NCI-H345 treated with DMSO at 0.1 percent for 48 hours (cell line): ENCODE measurements at regions not wholly inside any gene's neighbourhood (a gene's known extent, or its start where the extent isn't known, plus 50 kb on each side); places are given as distances from the start of the nearest gene placed in this dataset.

Experiments
- DNase-seq: peaks from one replicate; lab custom pipeline; 2025; ENCODE audit not compliant: unreplicated experiment; lab: John Stamatoyannopoulos, UW

GRCh38 chr3:164604687-164605086, 473.6 kb downstream of the SI start:
- no peak for DNase-seq

GRCh38 chr3:164577667-164578210, 500.6 kb downstream of the SI start:
- no peak for DNase-seq

- no peak for DNase-seq
Measured at GRCh38 chr3:164572436-164572835, 505.9 kb downstream of the SI start.

GRCh38 chr3:164550857-164551256, 527.4 kb downstream of the SI start:
- no peak for DNase-seq

GRCh38 chr3:164539215-164539614, 539.1 kb downstream of the SI start:
- no peak for DNase-seq

GRCh38 chr3:164537485-164537884, 540.8 kb downstream of the SI start:
- DNase-seq = no peak

- DNase-seq = no peak
Measured at GRCh38 chr3:164533275-164533674, 545.0 kb downstream of the SI start.

- no peak for DNase-seq
Measured at GRCh38 chr3:164526250-164526649, 552.0 kb downstream of the SI start.

GRCh38 chr3:164524201-164524600, 554.1 kb downstream of the SI start:
- DNase-seq = no peak

GRCh38 chr3:164522073-164522763, 556.1 kb downstream of the SI start:
- DNase-seq = no peak

GRCh38 chr3:164521644-164522043, 556.7 kb downstream of the SI start:
- DNase-seq = no peak

- DNase-seq = no peak
Measured at GRCh38 chr3:164521139-164521538, 557.2 kb downstream of the SI start.

- DNase-seq = no peak
Measured at GRCh38 chr3:164515256-164515655, 563.0 kb downstream of the SI start.

GRCh38 chr3:164514576-164514975, 563.7 kb downstream of the SI start:
- no peak for DNase-seq

GRCh38 chr3:164507886-164508285, 570.4 kb downstream of the SI start:
- no peak for DNase-seq

- no peak for DNase-seq
Measured at GRCh38 chr3:164498917-164499316, 579.4 kb downstream of the SI start.

GRCh38 chr3:164488893-164489292, 589.4 kb downstream of the SI start:
- no peak for DNase-seq

GRCh38 chr3:164486150-164486549, 592.1 kb downstream of the SI start:
- no peak for DNase-seq

GRCh38 chr3:164479978-164480377, 598.3 kb downstream of the SI start:
- no peak for DNase-seq

GRCh38 chr3:164479406-164479805, 598.9 kb downstream of the SI start:
- no peak for DNase-seq

- no peak for DNase-seq
Measured at GRCh38 chr3:164478323-164478722, 600.0 kb downstream of the SI start.

GRCh38 chr3:164477403-164477802, 600.9 kb downstream of the SI start:
- DNase-seq = no peak

GRCh38 chr3:164476631-164477030, 601.7 kb downstream of the SI start:
- no peak for DNase-seq
